Thoracic aorta (tissue), 2 donors: ENCODE measurements at regions not wholly inside any gene's neighbourhood (a gene's known extent, or its start where the extent isn't known, plus 50 kb on each side); places are given as distances from the start of the nearest gene placed in this dataset.

Experiments
- ATAC-seq: fragments of 150-250 bp; one replicate; pipeline ENCODE4 v1.8.0; 2017; ENCODE audit warnings: low read depth; ENCODE audit not compliant: insufficient number of reproducible peaks, low FRiP score
- DNase-seq: peaks from one replicate; pipeline ENCODE4 v3.0.0-alpha.2; 2020; ENCODE audit warnings: low spot score
- H3K27ac ChIP-seq, 2 donors: fragments of 200-600 bp; sonication (generic); 1 replicate in 1 of 2; 2 replicates in 1 of 2; pipeline ENCODE4 v1.5.1; 2016; ENCODE audit warnings: mild to moderate bottlenecking in 2 of 2, moderate library complexity in 2 of 2
- H3K27me3 ChIP-seq: fragments of 200-600 bp; sonication (generic); replicated peaks from 2 replicates; pipeline ENCODE4 v1.6.0; 2016; ENCODE audit warnings: mild to moderate bottlenecking; ENCODE audit not compliant: insufficient read depth
- H3K36me3 ChIP-seq: fragments of 200-600 bp; sonication (generic); one replicate; pipeline ENCODE4 v1.5.1; 2016
- H3K4me1 ChIP-seq, 2 donors: fragments of 200-600 bp; sonication (generic); 1 replicate in 1 of 2; 2 replicates in 1 of 2; pipeline versions ENCODE4 v1.5.1 to v1.6.0; 2016; ENCODE audit warnings: low read depth in 2 of 2, mild to moderate bottlenecking in 1 of 2; ENCODE audit not compliant: control insufficient read depth in 1 of 2
- H3K4me3 ChIP-seq: fragments of 200-600 bp; sonication (generic); 2 replicates; pipeline ENCODE4 v1.5.1; 2016; ENCODE audit warnings: mild to moderate bottlenecking
- H3K9me3 ChIP-seq: fragments of 200-600 bp; sonication (generic); 2 replicates; pipeline ENCODE4 v1.5.1; 2016
- CTCF ChIP-seq: fragments of 200-600 bp; sonication (generic); IDR thresholded peaks from one replicate; pipeline ENCODE4 v1.5.1; 2019; ENCODE audit warnings: antibody characterized with exemption

- ATAC-seq (no peak), DNase-seq (no peak)
- H3K36me3 ChIP-seq, result no peaks in the 10 kb centered on the region
- H3K27me3 ChIP-seq, result no peaks in the 10 kb centered on the region
- H3K9me3 ChIP-seq, result no peaks in the 10 kb centered on the region
- no peaks in the 10 kb centered on the region for H3K4me1 ChIP-seq
- TF ChIP-seq CTCF, result no peak
- no peak overlapping the region for H3K4me3 ChIP-seq
- no peak overlapping the region for H3K27ac ChIP-seq
Observed at GRCh38 chr18:73626221-73626620, 521.4 kb downstream of the FBXO15 start.

- no peak for TF ChIP-seq CTCF
- Histone ChIP-seq H3K9me3 (no peaks in the 10 kb centered on the region), H3K27ac (no peak overlapping the region), H3K4me3 (no peak overlapping the region), H3K36me3 (no peaks in the 10 kb centered on the region), H3K27me3 (no peaks in the 10 kb centered on the region), H3K4me1 (no peaks in the 10 kb centered on the region)
- ATAC-seq, result no peak
- DNase-seq, result no peak
Observed at GRCh38 chr18:73621091-73621490, 526.5 kb downstream of the FBXO15 start.

GRCh38 chr18:73617981-73618380, 529.7 kb downstream of the FBXO15 start:
- no peak overlapping the region for H3K4me3 ChIP-seq
- no peak for ATAC-seq
- H3K36me3 ChIP-seq, result no peaks in the 10 kb centered on the region
- H3K4me1 ChIP-seq, result no peaks in the 10 kb centered on the region
- no peaks in the 10 kb centered on the region for H3K27me3 ChIP-seq
- H3K27ac ChIP-seq, result no peak overlapping the region
- DNase-seq, result no peak
- H3K9me3 ChIP-seq, result no peaks in the 10 kb centered on the region
- no peak for TF ChIP-seq CTCF

GRCh38 chr18:73615506-73615905, 532.1 kb downstream of the FBXO15 start:
- ATAC-seq (no peak), DNase-seq (no peak)
- no peaks in the 10 kb centered on the region for H3K36me3 ChIP-seq
- H3K9me3 ChIP-seq, result no peaks in the 10 kb centered on the region
- H3K4me1 ChIP-seq, result no peaks in the 10 kb centered on the region
- no peak for TF ChIP-seq CTCF
- H3K27me3 ChIP-seq, result no peaks in the 10 kb centered on the region
- H3K27ac ChIP-seq, result no peak overlapping the region
- no peak overlapping the region for H3K4me3 ChIP-seq

GRCh38 chr18:73614812-73615211, 532.8 kb downstream of the FBXO15 start:
- H3K27ac ChIP-seq, result no peak overlapping the region
- H3K4me1 ChIP-seq, result no peaks in the 10 kb centered on the region
- no peak for TF ChIP-seq CTCF
- ATAC-seq, result no peak
- DNase-seq, result no peak
- no peaks in the 10 kb centered on the region for H3K36me3 ChIP-seq
- no peaks in the 10 kb centered on the region for H3K27me3 ChIP-seq
- no peaks in the 10 kb centered on the region for H3K9me3 ChIP-seq
- H3K4me3 ChIP-seq, result no peak overlapping the region
